ENCODE measurements at regions not wholly inside any gene's neighbourhood (a gene's known extent, or its start where the extent isn't known, plus 50 kb on each side); places are given as distances from the start of the nearest gene placed in this dataset.
"Not testable (repeated sequence)": the region's sequence is repeated elsewhere in the genome, so short reads cannot be mapped to it uniquely, and the experiment has no call there.

DNA sequence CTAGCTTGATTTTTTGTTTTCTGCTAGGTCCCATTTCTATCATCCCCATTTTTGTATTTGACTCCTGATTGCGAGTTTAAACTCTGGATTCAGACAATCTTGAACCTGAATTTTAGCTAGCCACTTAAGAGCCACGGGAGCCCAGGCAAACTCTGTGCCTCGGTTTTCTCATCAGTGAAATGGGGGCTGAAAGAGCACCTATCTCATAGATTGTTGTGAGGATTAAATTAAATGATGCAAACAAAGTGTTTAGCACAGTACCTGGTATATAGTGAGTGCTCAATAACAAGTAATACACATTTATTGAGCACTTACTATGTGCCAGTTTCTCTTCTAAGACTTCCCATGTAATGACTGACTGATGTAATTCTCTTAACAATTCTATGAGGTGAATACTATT is 158.1 kb upstream of the POU3F1 start:
- DNase-seq = no peak

DNA sequence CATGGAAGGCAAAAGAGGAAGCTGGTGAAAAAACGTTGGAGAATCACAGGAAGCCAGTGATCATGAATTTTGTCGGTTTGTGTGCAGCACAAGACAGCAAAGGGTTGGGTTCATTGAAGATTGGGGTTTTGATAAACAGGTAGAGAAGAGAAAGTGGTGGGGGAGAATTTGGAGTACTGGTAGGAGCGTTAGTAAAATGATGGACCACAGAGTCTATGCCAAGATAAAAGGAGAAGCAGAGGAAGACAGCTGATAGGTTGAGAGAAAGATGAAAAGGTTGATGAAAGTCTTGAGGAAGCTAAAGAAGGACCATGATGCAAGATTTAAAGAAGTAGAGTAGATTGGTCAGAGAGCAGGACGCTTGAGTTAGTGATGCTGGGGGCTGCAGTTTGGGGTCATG is 156.8 kb upstream of the POU3F1 start:
- DNase-seq = no peak

DNA sequence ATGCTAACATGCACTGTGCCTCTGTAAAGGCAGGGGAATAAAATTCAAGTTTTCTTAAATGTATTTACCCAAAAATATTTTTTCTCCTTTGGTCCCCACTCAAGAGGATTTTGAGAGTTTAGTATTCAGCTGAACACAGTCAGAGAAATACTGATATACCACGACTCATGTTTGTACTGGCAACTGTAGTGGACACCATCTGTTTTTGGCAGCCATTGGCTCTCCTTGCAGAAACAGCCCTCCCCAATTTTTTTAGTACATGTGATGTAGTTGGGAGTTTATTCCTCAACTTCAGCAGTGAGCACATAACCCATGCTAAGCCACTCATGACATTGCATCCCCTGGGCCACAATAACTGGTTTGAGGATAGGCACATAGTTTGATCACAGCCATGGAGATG is 154.8 kb upstream of the POU3F1 start:
- no peak for DNase-seq

DNA sequence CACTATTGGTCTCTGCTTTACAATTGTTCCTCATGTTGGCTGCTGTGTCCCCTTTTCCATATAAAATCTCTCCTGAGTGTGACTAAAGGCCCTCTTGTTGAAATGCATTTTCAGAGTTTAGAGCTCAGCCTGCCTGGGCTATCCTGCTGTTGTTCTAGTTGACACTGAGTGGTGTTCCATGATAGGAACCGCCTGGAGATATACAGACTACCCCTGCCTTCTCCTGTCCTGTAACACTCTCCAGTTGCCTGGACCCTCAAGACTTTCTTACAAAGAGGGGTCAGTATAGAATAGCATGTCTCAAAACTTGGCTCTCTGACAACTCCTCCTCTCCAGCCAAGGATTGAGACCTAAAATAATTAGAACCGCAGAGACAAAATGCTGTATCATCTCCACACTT is 152.0 kb upstream of the POU3F1 start:
- no peak for DNase-seq

DNA sequence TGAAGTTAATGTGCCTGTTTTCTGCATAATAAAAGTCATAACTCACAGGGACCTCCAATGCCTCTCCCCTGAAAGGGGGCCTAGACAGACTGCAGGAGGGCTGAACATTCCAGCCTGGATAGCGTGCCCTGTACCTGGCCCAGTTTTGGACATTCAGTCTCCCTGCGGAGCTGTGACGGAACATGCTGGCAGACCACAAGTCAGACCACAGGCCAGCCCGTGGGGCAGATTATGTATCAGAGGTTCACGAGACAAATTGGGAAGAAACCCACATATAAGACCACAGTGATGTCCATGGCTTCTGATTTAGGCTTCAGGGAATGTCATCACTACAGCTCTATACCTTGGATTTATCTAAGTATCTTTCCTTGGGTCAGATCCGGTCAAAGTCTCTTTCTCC is 151.5 kb upstream of the POU3F1 start:
- no peak for DNase-seq

DNA sequence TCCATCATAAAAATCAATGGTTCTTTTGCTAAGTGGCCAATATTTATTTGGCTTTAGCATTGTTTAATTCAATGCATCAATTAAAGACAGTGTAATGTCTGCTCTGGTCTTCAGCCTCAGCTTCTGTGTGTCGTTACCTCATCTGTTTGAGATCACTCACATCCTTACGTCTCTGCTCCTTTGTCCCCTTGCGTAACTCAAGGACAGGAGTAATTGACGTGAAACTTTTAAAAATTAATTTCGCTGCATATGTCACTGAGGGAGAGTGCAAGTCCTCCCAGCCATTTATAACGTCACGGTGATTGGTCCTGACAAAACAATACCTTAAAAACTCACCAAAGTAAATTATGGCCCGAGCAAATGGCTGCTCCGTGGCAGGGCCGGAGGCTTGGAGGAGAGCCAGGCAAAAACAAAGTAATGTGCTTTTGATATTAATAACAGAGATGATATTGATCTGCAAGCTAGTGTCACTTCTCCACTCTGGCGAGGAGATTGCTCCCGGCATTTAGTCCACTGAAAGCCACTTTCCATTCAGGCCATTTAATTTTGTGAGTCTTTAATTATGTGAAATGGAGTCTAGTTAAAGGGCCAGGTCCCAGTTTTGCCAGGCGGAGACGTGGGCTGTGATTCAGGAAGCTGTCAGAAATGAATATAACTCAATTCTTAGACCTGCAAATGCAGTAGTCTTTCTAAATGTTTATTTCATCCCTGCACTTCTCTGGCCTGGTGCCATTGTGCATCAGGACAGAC is 150.9 kb upstream of the POU3F1 start:
- DNase-seq = no peak

DNA sequence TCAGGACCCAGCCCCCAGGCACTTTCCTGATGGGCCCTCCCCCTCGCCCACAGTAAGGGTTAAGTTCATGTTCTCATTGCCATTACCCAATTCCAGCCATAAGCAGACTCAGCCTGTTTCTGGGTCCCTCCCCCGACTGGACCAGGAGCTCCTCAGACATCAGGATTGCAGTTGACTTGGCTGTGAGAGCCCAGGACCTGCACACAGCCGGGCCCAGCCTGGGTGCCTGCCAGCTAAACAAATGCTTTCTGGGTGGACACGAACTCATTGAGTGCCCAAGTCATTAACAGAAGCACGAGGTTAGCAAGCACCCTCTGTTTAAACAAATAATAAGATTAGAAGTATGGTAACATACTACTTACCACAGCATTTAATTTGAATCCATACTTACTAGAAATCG is 147.9 kb upstream of the POU3F1 start:
- no peak for DNase-seq

DNA sequence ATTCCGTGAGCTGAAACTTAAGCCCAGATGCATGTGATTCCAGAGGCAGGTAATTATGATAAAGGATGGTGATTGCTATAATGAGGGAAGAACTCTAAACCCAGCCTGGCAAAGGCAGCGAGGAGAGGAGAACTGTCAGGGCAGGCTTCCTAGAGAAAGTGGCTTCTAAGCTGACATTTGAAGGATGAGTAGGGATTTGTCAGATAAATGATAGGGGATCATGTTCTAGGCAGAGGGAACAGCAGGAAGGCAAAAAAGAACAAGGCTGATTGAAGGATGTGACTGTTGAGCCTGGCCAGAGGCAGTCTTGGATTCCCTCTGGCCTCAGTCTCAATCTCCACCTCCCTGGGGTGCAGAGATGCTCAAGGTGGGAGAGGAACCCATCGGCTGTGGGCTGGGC is 146.4 kb upstream of the POU3F1 start:
- no peak for DNase-seq

DNA sequence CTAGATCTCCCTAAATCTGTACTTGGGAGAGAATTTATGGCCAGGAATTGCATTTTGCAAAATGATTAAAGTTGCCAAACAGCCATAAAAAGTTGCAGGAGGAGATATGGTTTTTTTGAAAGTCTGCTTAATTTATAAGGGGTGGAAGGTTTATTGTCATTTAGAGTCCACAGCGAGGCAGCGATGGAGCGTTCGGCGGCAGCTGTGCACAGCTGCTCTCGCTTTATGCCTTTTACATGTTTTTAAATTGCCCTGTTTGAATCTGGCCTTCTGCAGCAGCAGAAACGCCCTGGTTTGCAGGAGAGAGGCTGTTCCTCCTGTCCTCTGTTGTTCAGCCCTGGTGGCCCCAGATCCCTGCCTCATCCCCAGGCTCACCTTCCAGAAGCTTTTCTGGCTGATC is 144.9 kb upstream of the POU3F1 start:
- DNase-seq = no peak

DNA sequence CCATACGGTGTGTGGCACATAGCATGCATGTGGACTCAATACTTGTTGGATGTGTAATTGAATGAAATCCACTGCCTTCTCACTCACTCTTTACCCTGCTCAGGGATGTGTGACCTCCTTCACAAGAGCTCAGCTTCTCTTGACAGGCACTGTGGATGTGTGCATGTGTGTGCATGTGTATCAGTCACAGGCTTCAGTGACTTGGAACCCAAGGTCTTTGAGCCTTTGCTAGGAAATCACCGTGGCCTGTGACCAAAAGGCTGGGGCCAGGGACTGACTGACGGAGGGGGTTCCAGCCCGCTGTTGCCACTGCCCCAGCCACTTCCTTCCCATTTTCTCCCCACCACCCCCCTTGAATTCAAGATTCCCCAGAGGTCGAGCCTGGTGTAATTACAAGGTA is 144.4 kb upstream of the POU3F1 start:
- DNase-seq = no peak

DNA sequence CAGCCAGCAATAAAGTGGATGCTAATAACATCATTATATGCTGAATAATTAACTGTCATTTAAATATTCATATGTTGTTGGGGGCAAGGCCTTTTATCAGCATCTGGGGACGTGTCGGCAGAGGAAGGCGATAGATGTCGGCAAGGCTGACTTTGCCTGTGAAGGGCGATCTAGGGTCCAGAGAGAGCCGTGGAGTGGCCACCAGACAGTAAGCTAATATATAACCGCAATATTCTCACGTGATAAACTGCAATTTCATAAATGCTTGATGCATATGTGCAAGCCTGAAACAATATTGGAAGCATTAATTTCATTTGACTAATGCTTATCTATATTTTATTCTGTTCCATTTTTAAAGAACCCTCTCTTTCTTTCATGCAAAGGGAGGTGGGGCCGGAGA is 141.0 kb upstream of the POU3F1 start:
- no peak for DNase-seq

DNA sequence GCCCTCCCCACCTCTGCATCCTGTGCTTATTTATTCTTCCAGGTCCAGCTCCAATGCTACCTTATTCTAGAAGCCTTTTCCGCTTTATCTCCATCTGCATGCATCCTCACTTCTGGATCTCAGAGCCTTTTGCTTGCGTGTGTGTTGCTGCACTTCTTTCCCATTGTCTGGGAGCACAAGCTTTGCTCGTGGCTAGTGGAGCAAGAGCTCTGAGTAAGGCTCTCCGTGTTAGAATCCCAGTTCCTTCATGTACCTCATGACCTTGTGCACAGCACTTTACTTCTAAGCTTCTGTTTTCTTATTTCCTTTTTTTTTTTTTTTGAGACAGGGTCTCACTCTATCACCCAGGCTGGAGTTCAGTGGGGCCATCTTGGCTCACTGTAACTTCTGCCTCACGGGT is 140.0 kb upstream of the POU3F1 start:
- no peak for DNase-seq

DNA sequence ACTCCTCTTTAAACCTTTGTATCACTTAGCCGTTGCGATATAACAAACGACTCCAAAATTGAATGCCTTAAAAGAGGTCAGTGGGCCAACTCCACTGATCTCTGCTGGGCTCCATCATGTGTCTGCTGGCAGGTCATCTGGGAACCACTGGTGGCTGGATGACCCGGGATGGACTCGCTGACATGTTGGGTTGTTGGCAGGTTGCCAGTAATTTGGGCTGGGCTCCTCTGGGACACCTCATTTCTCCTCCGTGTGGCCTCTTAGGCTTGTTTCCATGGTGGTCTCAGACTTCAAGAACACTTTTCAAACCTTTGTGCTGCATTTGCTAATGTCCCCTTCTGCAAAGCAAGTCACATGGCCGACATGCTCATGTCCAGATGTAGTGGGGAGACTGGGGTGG is 139.3 kb upstream of the POU3F1 start:
- no peak for DNase-seq

DNA sequence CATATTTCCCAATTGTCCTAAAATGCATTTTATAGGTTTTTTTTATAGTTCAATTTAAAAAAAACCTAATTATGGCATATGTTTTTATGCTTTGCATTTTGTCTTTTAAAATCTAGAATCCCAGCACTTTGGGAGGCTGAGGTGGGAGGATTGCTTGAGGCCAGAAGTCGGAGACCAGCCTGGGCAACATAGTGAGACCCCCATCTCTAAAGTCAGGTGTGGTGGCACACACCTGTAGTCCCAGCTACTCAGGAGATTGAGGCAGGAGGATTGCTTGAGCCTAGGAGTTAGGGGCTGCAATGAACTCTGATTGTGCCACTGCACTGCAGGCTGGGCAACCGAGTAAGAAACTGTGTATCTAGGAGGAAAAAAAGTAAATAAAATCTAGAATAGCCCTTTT is 137.2 kb upstream of the POU3F1 start:
- DNase-seq = no peak

DNA sequence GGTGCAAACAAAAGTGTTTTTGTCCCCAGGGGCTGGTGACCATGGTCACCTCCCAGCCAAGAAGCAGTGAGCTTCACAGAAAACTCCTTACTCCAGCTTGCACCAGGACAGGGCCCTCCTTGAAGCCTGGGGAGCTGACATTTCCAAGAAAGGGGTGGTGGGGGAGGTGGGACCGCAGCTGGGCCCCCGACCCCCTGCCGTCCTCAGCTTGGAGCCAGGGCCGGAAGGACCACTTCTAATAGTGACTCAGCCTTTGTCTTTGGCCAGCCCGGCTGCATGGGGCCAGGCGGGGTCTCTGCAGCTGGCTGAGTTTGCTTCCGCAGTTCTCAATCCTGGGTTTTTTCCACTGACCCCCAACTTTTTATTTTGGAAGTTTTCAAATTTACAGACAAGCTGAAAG is 136.5 kb upstream of the POU3F1 start:
- no peak for DNase-seq

DNA sequence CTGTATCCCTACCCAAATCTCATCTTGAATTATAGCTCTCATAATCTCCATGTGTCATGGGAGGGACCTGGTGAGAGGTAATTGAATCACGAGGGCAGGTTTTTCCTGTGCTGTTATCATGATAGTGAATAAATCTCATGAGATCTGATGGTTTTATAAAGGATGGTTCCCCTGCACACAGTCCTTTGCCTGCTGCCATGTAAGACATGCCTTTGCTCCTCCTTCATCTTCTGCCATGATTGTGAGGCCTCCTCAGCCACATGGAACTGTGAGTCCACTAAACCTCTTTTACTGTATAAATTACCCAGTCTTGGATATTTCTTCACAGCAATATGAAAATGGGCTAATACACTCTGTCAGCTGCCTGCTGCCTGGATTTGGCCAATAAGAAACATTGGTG is 133.8 kb upstream of the POU3F1 start:
- not testable (repeated sequence) for DNase-seq

DNA sequence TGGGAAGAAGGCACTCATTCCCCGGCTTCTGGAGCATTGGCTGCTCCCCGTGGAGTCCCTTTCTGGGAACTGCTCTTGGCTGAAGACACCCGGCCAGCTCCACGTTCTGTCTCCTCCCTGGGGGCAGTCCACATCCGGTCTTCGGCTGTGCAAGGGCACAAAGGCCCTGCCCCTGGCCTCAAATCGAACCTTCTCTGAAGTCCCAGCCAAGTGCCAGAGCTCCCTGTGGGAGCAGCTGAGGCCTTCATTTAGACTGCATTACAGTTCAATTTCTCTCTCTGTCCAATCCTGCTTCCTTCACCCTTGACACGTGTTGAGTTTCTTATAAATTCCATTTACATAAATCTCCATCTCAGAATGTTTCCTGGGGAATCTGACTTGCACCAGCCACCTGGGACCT is 132.9 kb upstream of the POU3F1 start:
- no peak for DNase-seq

DNA sequence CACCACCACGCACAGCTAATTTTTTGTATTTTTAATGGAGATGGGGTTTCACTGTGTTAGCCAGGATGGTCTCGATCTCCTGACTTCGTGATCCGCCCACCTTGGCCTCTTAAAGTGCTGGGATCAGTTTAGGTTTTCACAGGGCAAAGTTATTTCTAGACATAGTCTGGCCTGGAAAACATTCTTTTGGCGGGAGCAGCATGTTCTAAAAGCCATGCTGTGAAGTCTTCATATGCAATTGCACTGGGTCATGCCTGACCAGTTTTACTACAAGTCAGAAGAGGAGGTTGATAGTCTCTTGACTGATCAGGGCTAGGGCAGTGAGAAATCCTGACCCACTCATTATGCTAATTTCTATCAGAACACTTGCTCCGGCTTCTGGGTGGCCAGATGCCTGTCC is 131.6 kb upstream of the POU3F1 start:
- DNase-seq = no peak

DNA sequence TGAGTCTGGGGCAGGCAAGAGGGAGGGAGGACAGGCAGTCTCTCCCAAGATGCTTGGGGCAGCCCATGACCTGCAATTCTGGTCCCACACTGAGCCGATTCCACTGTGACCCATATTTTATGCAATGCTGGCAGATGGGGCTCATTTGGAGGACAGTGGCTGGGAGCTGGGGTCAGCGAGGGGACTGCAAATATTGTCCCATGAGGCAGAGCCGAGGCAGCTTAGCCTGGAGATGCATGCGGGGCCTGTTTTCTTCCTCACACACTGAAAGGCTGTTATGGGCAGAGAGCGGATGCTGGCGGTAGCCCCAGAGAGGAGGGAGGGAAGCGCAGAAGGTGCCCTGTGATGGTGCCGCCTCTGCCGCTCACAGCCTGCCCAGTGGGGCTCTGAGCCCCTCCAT is 128.5 kb upstream of the POU3F1 start:
- DNase-seq = no peak

DNA sequence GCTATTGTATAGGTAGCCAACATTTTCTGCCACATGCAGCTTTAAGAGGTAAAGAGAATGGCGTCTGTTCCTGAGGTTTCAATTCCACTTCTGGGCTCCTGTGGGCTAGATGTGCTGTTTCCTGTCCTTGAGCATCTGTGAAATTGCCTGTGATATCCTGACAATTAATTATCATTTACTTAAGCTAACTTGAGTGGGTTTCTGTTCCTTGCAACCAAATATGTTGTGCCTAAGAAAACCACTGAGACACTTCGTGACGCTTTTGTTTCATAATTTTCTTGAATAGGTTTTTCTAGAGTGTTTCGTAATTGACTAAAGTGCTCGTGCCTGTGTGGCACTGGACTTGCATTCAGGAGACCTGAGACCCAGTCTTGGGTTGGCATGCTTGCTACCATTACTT is 127.3 kb upstream of the POU3F1 start:
- DNase-seq = no peak

DNA sequence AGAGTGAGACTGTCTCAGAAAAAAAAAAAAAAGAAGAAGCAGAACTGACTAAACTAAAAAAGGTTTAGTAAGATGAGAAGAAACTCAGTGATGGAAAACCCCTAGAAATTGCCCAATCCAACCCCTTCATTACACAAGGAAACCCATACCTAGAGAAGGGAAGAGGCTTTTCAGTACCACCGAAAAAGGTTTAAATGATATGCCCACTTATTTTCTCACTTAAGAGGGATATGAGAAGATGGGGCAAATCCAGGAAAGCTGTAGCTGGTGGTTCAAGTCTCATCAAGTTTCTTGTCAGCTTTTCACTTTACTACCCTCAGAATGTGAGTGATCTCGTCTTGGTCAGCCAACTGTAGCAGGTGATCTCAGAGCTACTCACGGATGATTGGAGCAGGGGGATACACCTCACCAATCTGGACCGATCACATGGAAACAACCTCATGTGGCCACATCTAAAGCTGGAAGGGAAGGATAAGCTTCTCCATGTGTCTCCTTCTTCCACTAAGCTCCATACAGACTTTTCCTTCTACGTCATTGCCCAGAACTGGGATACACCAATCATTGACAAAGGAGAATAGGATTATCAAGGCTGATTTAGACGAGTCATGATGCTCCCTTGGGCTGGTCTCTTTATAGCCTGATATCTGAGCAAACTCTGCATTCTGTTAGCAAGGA is 126.7 kb upstream of the POU3F1 start:
- DNase-seq = no peak

DNA sequence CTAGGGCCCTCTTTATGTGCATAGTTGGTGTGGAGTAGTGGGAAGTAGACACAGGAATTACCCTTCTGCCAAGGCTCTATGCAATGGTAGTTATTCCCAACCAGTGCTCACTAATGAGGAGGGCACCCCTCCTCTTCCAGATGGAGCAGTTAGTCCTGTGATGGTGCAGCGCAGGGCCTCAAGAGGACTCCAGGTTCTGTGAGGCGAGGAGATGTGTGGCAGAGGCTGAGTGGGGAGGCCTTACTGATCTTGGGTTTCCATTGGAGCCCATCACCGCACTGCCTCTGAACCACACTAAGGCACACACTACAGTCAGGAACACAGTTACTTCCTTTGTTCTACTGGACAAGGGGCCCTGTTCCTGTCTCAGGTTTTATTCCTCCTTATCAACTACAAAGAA is 122.5 kb upstream of the POU3F1 start:
- no peak for DNase-seq

DNA sequence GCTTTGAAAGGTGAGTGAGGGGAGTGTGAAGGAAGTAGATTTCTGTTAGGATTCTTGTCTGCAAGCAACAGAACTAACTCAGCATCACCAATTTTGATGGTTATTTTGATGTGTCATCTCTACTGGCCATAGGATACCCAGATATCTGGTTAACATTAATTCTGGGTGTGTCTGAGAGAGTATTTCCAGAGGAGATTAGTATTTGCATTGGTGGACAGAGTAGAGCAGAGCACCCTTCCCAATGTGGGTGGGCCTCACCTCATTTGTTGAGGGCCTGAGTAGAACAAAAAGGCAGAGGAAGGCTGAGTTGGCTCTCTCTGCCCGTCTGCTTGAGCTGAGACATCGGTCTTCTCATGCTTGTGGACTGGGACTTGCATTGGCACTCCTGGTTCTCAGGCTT is 121.8 kb upstream of the POU3F1 start:
- DNase-seq = no peak

DNA sequence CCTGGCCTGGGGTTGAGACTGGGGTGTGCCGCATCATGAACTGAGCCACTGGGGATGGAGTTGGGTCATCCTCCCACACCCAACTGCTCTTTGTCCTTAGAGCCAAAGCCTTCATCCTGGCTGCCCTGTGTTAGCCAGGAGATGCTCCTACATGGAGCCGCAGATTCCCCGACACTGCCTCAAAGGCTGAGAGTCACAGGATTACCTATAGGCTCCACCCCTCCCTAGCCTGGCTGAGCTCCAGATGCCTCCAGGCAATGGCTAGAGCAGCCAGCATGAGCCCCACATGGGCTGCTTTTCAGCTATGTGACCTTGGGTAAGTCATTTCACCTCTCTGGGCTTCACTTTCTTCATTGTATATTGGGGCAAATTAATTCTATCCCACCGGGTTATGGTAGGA is 119.9 kb upstream of the POU3F1 start:
- DNase-seq = no peak

Data from stimulated activated naive CD4-positive, alpha-beta T cell treated with Interleukin-2 at 50 U/mL for 16 hours (primary cell).